AG10803 (cell line): ENCODE measurements at regions not wholly inside any gene's neighbourhood (a gene's known extent, or its start where the extent isn't known, plus 50 kb on each side); places are given as distances from the start of the nearest gene placed in this dataset.

Experiments used
- DNase-seq: peaks from one replicate; pipeline ENCODE4 v3.0.0; 2010; ENCODE audit warnings: low read depth
- H3K4me3 ChIP-seq: 2 replicates; pipeline ENCODE4 v1.5.1; 2011; ENCODE audit warnings: mild to moderate bottlenecking, low read length, control low read depth
- TF ChIP-seq, protein P1 (sequence below): conservative IDR thresholded peaks from 2 replicates; pipeline ENCODE4 v1.5.1; 2011; ENCODE audit warnings: mild to moderate bottlenecking, low read length, control low read depth, inconsistent platforms

DNA sequence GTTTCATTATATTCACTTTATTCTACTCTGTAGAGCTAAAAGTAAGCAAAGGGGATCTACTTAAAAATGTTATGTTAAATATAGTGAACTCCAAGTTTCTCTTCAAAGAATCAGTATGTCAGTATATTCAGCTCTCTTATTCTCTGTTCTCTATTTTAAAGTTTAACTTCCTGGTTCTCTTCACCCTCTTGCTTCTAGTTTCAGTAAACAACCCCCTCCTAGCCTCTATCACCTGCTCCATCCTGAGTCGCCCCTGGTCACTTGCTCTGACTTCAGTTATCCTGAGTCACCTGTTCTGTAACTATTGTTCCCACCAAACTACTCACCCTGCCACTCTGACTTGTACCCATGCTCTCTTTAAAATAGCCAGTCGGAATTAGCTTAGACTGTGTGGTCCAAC lies 180.9 kb upstream of the AADAT start:
- H3K4me3 ChIP-seq = no peak overlapping the region
- TF ChIP-seq, protein P1, sequence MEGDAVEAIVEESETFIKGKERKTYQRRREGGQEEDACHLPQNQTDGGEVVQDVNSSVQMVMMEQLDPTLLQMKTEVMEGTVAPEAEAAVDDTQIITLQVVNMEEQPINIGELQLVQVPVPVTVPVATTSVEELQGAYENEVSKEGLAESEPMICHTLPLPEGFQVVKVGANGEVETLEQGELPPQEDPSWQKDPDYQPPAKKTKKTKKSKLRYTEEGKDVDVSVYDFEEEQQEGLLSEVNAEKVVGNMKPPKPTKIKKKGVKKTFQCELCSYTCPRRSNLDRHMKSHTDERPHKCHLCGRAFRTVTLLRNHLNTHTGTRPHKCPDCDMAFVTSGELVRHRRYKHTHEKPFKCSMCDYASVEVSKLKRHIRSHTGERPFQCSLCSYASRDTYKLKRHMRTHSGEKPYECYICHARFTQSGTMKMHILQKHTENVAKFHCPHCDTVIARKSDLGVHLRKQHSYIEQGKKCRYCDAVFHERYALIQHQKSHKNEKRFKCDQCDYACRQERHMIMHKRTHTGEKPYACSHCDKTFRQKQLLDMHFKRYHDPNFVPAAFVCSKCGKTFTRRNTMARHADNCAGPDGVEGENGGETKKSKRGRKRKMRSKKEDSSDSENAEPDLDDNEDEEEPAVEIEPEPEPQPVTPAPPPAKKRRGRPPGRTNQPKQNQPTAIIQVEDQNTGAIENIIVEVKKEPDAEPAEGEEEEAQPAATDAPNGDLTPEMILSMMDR = no peak
- DNase-seq = no peak

DNA sequence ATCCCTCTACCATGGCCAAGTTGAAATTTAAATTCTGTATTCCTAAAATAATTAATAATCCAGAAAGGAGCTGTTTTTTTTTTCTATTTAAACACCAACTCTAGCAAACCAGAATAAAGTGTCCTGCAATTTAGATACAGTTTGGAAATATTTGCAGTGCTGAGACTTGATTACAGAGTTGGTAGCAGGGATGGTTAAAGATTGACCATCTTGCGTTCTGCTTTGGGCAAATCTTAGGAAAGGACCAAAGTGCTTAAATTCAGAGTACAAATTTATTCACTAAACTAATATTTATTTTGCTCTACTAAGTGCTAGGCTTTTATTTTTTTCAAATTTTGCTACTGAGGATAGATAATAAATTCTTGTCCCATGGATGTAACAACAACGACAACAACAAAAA lies 180.2 kb upstream of the AADAT start:
- DNase-seq = no peak
- H3K4me3 ChIP-seq = no peak overlapping the region
- TF ChIP-seq, protein P1 = no peak

DNA sequence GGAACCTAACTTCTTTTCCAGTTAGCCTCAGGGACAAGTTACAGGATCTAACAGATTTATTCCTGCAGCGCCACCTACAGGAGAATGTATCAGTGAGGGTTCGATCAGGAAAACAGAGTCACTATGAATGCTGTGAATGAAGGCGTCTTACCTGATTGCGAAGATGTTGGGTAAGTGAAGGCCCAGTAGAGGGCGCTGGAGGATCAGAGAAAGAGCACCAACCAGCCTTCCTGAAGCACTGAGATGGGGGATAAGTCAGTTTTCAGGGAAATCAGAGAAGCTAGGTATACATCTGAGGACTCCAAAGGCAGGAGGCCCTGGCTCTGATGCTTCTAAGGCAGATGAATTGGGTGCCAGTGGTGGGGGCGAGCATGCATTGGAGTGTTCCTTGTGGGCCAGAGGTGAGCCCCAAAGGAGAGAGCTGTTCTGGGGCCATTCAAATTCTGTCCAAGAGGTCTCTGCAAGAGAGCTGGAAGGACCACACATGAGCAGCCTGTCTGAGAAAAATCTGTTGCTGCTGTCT lies 169.9 kb upstream of the AADAT start:
- TF ChIP-seq, protein P1 = peak; percentile 71
- no peak overlapping the region for H3K4me3 ChIP-seq

DNA sequence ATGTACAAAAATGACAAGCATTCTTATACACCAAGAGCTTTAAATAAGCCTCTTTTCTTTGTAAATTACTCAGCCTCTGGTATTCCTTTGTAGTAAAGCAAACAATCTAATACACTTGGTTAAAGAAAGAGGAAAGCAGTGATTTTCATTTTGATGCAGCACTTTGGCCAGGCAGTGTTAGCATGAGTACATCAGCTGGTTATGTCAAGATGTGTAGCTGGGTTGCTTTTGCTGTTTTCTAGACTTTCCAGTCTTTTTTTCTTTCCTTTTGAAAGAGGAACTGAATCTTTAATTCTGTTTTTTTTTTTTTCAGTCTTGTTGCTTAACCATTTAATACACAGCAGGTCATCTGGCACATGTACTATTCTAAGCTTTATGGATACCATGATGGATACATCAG lies 167.1 kb upstream of the AADAT start:
- no peak for DNase-seq
- TF ChIP-seq, protein P1 = no peak
- no peak overlapping the region for H3K4me3 ChIP-seq

More for the DNA sequence above, 169.9 kb upstream of the AADAT start:
- peak; percentile 74 for DNase-seq

DNA sequence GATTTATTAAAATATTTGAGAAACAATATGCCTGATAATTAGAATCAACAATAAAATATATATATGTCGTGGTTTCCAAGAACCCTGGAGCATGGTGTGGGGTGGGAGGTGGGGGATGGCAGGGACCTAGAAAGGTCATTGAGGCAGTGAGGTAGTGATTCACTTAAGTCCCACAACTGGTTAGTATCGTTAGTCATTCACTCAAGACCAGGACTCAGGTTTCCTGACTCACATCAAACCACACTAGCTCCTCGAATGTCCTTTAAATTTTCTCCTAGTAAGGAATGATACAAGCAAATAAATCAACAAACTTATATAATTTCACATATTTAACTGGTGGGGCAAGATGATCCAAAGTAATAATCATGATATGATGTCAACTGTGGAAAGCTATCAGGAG lies 158.8 kb upstream of the AADAT start:
- TF ChIP-seq, protein P1 = no peak
- no peak overlapping the region for H3K4me3 ChIP-seq
- no peak for DNase-seq

DNA sequence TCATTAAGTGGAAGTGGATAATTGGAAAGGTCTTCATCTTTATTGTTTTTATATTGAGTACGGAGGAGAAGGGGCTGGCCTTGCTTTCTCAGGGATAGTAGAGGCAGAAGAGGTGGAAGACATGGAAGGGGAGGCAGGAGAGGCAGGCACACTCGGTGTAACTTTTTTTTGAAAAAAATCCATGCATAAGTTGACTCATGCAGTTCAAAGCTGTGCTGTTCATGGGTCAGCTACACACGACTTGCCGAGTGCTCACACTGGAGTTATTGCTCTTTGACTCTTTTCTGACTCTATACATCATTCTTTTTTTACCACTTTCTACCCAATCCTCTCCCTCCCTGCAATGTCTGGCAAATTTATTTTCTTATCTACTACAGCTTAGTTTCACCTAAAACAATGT lies 158.3 kb upstream of the AADAT start:
- H3K4me3 ChIP-seq = no peak overlapping the region
- no peak for DNase-seq
- TF ChIP-seq, protein P1 = no peak

DNA sequence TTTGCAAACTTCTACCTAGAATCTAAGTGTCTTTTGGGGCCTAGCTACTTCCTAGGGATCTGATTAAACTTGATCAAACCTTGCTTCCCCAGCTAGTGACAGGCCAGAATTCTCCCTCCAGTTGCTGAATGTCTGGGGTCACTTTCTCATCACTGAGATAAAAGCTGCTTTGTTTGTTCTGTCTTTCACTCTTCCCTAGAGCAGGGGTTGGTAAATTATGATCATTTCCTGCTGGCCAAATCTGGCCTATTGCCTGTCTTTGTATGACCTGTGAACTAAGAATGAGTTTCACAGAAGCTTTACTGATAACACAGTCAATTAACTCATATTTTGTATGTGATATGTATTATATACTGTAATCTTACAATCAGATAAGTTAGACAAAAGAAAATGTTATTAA lies 157.8 kb upstream of the AADAT start:
- TF ChIP-seq, protein P1 = no peak
- DNase-seq = no peak
- H3K4me3 ChIP-seq = no peak overlapping the region
